ENCODE measurements at regions not wholly inside any gene's neighbourhood (a gene's known extent, or its start where the extent isn't known, plus 50 kb on each side); places are given as distances from the start of the nearest gene placed in this dataset.
A peak's percentile ranks its signal among the peaks of the same experiment; 100 is the strongest.

- Histone ChIP-seq H3K9me3 (no peaks in the 10 kb centered on the region), H3K4me3 (peak overlapping the region; percentile 45), H3K27ac (no peak overlapping the region), H3K4me1 (no peaks in the 10 kb centered on the region), H3K36me3 (ENCODE audit: insufficient read depth in 1 of 2, low read depth in 1 of 2) (no peaks in the 10 kb centered on the region), H3K27me3 (ENCODE audit: insufficient read depth in 3 of 3, low read length in 2 of 3) (no peaks in the 10 kb centered on the region)
- intact Hi-C loops (cut with DNase I), result no loop called here
- ATAC-seq, result no peak
- DNase-seq, result no peak
- TF ChIP-seq CTCF (IDR thresholded peaks at IDR 0.05), result no peak
- 70 to 74% (median 71%) methylated on average over 28 of the region's 28 CpGs for WGBS, 3 donors
These were observed 180.7 kb upstream of the ZFP42 start for GRCh38 chr4:187814737-187815465.

- H3K36me3 ChIP-seq (ENCODE audit: insufficient read depth in 1 of 2, low read depth in 1 of 2), result no peaks in the 10 kb centered on the region
- no peak for TF ChIP-seq CTCF (IDR thresholded peaks at IDR 0.05)
- intact Hi-C loops (cut with DNase I), result no loop called here
- 75 to 81% (median 79%) methylated on average over 8 of the region's 8 CpGs for WGBS, 3 donors
- H3K27me3 ChIP-seq (ENCODE audit: insufficient read depth in 3 of 3, low read length in 2 of 3), result no peaks in the 10 kb centered on the region
- H3K4me1 ChIP-seq, result no peaks in the 10 kb centered on the region
- no peak overlapping the region for H3K27ac ChIP-seq
- no peaks in the 10 kb centered on the region for H3K9me3 ChIP-seq
- DNase-seq (no peak), ATAC-seq (no peak)
- no peak overlapping the region for H3K4me3 ChIP-seq
These were observed 168.8 kb upstream of the ZFP42 start for GRCh38 chr4:187826725-187827124.

- no peaks in the 10 kb centered on the region for H3K4me1 ChIP-seq
- no peak overlapping the region for H3K27ac ChIP-seq
- ATAC-seq (no peak), DNase-seq (no peak)
- H3K9me3 ChIP-seq, result peaks cover 8% of the 10 kb centered on the region
- no peak for TF ChIP-seq CTCF (IDR thresholded peaks at IDR 0.05)
- H3K27me3 ChIP-seq (ENCODE audit: insufficient read depth in 3 of 3, low read length in 2 of 3), result no peaks in the 10 kb centered on the region
- no peaks in the 10 kb centered on the region for H3K36me3 ChIP-seq (ENCODE audit: insufficient read depth in 1 of 2, low read depth in 1 of 2)
- intact Hi-C loops (cut with DNase I), result no loop called here
- H3K4me3 ChIP-seq, result no peak overlapping the region
- WGBS, 3 donors, result 69 to 71% (median 71%) methylated on average over 6 of the region's 6 CpGs
These were observed 167.9 kb upstream of the ZFP42 start for GRCh38 chr4:187827631-187828030.

DNA sequence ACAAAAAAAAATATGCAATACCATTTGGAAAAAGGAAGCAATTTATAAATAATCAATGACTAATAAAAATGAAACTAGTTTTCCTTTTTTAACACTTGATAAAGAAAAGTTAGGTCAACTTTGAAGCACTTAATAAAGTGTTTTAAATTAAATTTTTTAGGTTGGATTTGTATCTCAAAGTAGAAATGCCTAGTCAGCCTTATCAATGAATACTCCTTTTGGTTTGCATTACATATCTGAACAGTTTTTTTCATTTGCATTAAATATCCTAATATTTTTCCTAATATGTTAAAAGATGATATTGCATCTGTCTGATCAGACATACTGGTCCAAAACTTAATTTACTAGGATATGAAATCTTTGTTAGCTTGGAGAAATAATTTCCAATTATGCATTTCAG, 155.8 kb upstream of the ZFP42 start:
- Histone ChIP-seq H3K36me3 (ENCODE audit: insufficient read depth in 1 of 2, low read depth in 1 of 2) (no peaks in the 10 kb centered on the region), H3K9me3 (no peaks in the 10 kb centered on the region), H3K27ac (no peak overlapping the region), H3K4me3 (no peak overlapping the region), H3K27me3 (ENCODE audit: insufficient read depth in 3 of 3, low read length in 2 of 3) (no peaks in the 10 kb centered on the region), H3K4me1 (no peaks in the 10 kb centered on the region)
- no peak for DNase-seq
- TF ChIP-seq CTCF (IDR thresholded peaks at IDR 0.05), result no peak
- intact Hi-C loops (cut with DNase I), result no loop called here
- ATAC-seq, result no peak

DNA sequence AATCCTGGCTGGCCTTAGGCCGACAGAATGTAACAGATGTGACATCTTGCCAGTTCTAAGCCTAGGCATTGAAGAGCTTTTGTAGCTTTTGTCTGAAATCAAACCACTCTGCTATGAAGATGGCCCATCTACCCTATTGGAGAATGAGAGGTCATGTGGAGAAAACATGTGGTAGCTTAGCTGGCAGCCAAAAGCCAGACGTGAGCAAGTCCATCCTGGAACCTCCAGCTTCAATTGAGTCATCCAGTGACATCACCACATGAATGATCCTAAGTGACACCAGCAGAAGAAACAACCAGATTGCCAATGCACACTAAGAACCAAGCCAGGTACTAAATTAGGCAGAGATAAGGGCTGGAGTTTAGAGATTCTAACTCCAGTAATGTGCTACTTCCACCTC, 154.8 kb upstream of the ZFP42 start:
- H3K27ac ChIP-seq, result no peak overlapping the region
- H3K4me3 ChIP-seq, result no peak overlapping the region
- H3K9me3 ChIP-seq, result no peaks in the 10 kb centered on the region
- intact Hi-C loops (cut with DNase I), result no loop called here
- H3K4me1 ChIP-seq, result no peaks in the 10 kb centered on the region
- DNase-seq (no peak), ATAC-seq (no peak)
- 48 to 58% (median 51%) methylated on average over 2 of the region's 2 CpGs for WGBS, 3 donors
- TF ChIP-seq CTCF (IDR thresholded peaks at IDR 0.05), result no peak
- H3K36me3 ChIP-seq (ENCODE audit: insufficient read depth in 1 of 2, low read depth in 1 of 2), result no peaks in the 10 kb centered on the region
- H3K27me3 ChIP-seq (ENCODE audit: insufficient read depth in 3 of 3, low read length in 2 of 3), result no peaks in the 10 kb centered on the region

All from psoas muscle (tissue), 7 donors.